ENCODE measurements at regions not wholly inside any gene's neighbourhood (a gene's known extent, or its start where the extent isn't known, plus 50 kb on each side); places are given as distances from the start of the nearest gene placed in this dataset.

DNA sequence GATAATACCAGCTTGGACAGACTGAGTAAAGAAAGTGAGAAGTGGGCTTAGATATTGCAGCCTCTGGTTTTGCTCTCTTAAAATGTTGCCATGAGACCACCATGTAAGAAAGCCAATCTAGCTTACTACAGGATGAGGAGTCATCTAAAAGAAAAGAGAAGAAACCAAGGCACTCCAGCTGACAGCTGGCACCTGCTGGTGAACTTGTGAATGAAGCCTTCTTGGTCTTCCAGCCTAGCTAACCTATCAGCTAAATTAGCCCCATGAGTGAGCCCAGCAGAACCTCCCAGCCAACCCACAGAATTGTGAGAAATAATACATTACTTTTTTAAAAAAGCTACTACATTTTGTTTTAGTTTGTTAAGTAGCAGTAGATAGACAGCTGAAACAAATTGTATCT is 154.5 kb upstream of the QRFPR start:
- in situ Hi-C loops (cut with MboI; ENCODE audit: low pct_unique_long_range_greater_than_20kb, low sequenced_read_pairs): no loop called here
- DNase-seq: no peak

DNA sequence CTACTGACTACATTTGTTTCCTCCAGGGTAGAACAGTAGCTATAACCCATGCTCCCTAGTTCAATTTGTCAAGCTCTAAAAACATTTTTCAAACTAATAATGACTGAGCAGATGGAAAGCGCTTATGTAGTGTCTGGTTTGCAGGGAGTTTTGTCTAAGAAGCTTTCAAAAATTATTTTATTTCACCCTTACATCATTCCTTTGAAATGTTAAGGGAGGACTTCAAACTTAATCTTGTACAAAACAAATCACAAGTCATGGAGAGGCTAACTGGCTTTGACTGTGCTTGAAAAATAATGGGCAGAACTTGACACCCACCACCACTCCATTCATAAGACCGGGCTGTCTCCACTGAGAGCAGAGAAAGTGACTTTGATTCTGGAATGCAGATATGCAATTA is 153.4 kb upstream of the QRFPR start:
- in situ Hi-C loops (cut with MboI; ENCODE audit: low pct_unique_long_range_greater_than_20kb, low sequenced_read_pairs): no loop called here

DNA sequence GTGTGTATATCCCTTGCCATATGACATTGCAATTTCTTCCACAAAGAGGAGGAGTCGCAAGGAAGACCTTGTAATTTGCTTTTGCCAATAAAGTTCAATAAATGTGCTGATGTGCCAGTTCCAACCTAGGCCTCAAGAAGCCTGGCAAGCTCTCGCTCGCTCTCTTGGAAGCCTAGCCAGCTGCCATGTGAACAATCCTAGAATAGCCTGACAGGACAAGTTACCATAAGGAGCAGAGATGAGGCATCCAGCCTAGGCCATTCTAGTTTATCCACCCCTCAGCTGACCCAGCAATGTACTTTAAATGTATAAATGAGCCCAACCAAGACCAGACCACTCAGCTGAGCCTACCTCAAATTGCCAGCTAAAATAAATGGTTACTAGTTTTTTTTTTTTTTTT is 145.7 kb upstream of the QRFPR start:
- DNase-seq: no peak
- in situ Hi-C loops (cut with MboI; ENCODE audit: low pct_unique_long_range_greater_than_20kb, low sequenced_read_pairs): no loop called here

More for the DNA sequence above, 153.4 kb upstream of the QRFPR start:
- DNase-seq: no peak

DNA sequence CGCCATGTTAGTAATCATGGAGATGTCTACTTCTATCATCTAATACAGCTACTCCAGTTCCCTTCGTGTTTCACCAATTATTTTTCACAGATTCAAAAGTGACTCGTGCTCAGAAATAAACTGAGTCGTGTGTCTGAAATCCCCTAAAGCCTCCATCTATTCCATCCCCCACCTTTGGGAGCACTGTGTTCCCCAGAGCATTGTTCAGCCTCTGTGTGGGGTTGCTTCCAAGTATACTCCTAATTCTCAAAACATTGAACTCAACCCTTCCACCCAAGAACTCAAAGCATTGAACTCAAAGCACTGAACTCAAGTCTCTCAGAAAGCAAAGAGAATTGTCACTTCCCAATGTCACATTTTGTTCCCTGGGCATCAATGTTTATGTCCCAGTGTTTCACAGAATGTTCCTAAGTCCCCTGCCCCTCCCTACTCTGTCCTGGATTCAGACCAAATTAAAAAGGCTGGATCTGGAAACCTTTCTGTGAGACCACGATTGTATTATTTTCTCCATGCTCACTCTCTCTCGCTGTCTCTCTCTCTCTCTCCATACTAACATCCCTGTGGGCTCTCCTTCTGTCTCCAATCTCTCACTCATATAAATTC is 138.5 kb upstream of the QRFPR start:
- DNase-seq: no peak
- in situ Hi-C loops (cut with MboI; ENCODE audit: low pct_unique_long_range_greater_than_20kb, low sequenced_read_pairs): no loop called here

DNA sequence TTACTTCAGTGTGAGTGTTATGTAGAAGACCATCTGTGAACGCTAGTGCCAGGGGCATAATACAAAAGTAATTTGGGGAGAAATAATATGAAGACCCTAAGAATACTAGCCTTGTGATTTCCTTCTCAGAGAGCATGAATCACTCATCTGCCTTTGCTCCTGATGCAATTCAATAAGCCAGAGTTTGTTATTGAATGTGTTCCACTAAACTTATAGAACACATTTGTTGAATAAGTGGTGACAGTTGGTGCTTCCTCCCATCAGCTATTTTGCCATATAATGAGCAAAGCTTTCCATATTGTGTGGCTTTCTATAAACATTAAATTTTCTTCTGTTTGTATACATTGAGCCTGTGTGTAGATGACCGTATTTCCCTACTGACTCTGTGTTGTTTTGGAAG is 136.4 kb upstream of the QRFPR start:
- in situ Hi-C loops (cut with MboI; ENCODE audit: low pct_unique_long_range_greater_than_20kb, low sequenced_read_pairs): no loop called here

DNA sequence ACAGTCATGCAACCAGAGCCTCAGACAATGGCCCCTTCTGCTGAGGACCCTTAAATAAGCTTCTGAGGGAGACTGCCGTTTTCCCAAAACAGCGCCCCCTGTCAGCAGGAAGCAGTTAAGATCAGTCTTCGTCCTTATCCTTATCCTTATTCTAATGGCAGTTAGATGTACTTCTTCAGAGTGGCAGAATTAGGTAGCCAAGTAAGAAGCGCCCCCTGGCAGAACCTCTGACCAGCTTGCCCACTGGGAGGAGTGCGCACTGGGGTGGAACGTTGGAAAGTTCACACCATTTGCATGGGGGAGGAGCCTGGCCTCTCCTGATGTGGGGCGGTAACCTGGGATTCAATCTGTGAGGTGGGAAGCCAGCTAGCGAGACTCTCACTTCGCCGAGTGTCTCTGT is 133.6 kb upstream of the QRFPR start:
- no peak for DNase-seq
- in situ Hi-C loops (cut with MboI; ENCODE audit: low pct_unique_long_range_greater_than_20kb, low sequenced_read_pairs): no loop called here

More for the DNA sequence above, 136.4 kb upstream of the QRFPR start:
- no peak for DNase-seq

DNA sequence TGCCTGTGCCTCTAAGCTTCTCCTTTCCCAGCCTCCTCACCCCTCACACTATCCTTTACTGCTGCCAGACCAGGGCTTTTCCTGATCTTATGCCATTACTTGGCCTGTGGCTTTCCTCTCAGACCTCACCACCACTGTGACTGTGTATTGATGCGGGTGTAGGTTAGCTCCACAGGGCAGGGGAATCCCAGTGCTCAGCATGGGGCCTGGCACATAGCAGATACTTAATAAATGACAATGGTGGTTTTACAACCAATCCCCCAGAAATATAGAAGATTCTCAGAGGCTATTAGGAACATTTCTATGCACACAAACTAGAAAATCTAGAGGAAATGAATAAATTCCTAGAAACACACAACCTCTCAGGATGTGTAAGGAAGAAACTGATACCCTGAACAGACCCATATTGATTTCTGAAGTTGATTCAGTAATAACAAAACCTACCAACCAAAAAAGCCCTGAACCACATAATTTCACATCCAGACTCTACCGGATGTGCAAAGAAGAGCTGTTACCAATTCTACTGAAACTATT is 129.6 kb upstream of the QRFPR start:
- in situ Hi-C loops (cut with MboI; ENCODE audit: low pct_unique_long_range_greater_than_20kb, low sequenced_read_pairs): no loop called here
- DNase-seq: no peak

DNA sequence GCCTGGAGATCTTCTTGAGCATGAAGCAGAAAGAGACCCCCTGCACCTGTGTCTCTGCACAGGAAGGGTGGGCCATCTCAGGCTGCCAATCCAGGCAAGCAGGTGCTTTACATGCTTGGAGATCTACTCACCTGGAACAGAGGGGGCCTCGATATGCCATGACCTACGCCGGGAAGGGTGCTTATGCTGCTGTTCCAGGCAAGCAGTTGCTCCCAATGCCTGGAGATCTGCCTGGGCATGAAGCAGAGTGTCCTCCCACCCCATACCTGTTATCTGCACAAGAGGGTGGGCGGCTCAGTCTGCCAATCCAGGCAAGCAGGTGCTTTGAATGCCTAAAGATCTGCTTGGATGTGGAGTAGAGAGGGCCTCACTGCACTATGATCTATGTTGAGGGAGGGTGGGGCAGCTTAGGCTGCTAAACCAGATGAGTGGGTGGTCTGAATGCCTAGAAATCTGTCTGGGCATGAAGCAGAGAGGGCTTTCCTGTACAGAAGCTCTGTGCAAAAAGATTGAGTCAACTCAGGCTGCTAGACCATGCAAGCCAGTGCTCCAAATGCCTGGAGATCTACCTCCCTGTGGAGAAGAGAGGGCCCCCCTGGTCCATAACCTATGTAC is 104.5 kb upstream of the QRFPR start:
- in situ Hi-C loops (cut with MboI; ENCODE audit: low pct_unique_long_range_greater_than_20kb, low sequenced_read_pairs): no loop called here
- DNase-seq: no peak

DNA sequence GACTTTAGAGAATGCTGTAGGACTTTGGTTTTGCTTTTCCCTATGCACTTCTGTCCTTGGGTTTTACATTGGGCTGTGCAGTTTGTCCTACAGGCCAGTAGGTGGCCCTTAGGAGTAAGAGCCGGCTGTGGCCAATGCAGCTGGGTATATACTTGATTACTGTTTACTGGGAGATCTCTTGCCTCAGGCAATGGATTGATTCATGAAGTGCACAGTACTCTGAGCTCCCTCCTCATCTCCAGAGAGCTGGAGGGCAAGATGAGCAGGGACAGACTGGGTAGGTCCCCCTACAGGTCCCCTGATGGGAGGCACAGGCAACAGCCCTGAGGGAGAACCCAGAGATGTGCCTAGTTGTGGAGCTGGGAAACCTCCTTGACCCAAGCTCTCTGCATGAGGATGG is 103.8 kb upstream of the QRFPR start:
- peak; percentile 28 for DNase-seq
- in situ Hi-C loops (cut with MboI; ENCODE audit: low pct_unique_long_range_greater_than_20kb, low sequenced_read_pairs): no loop called here

DNA sequence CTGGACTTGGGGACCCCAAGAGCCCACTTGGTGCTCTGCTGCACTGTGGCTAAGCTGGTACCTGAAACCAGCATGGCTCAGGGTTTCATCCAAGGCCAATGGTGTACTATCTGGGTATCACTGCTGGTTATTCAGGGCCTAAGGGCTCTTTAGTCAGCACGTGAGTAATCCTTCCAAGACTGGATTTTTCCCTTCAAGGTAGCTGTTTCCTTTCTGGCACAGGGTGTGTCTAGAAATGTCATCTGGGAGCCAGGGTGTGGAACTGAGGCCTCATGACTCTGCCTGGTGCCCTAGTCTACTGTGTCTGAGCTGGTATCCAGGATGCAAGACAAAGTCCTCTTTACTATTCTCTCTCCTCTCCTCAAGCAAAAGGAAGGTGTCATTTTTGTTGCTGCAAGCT is 99.0 kb upstream of the QRFPR start:
- in situ Hi-C loops (cut with MboI; ENCODE audit: low pct_unique_long_range_greater_than_20kb, low sequenced_read_pairs): no loop called here
- no peak for DNase-seq

DNA sequence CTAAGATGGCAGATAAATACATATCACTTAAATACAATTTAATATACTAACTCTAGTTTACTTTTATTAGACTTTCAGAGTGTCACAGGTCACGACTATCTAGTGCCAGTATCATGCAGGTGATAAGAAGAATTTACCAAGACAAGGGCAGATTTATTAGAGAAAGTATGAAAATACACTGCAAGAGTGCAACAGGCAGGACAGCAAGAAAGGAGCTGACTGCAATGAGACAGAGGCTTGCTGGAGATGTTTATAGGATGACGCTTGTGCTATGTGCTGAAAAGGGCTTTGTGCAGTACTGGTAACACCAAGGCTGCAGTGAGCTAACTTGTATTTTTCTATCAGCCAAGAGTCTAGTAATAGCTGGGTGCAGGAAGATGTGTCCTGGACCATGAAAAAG is 96.7 kb upstream of the QRFPR start:
- DNase-seq: no peak
- in situ Hi-C loops (cut with MboI; ENCODE audit: low pct_unique_long_range_greater_than_20kb, low sequenced_read_pairs): no loop called here

DNA sequence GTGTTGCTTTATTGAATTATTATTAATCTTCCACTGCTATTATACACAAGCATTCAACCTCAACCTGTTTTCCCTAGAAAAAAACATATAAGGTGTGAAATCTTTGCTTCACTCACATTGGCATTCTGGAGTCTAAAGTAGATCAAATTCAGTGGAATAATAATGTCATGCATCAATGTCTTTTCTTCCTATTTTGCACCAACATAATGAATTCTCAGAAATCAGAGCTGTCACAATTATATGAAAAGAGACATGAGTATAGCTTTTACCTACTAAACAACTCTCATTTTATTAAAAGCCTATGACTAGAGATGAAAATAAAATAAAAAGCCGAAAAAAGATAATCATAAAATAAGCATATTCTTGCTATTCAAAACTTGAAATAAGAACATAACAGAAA is 96.3 kb upstream of the QRFPR start:
- DNase-seq: no peak
- in situ Hi-C loops (cut with MboI; ENCODE audit: low pct_unique_long_range_greater_than_20kb, low sequenced_read_pairs): no loop called here

DNA sequence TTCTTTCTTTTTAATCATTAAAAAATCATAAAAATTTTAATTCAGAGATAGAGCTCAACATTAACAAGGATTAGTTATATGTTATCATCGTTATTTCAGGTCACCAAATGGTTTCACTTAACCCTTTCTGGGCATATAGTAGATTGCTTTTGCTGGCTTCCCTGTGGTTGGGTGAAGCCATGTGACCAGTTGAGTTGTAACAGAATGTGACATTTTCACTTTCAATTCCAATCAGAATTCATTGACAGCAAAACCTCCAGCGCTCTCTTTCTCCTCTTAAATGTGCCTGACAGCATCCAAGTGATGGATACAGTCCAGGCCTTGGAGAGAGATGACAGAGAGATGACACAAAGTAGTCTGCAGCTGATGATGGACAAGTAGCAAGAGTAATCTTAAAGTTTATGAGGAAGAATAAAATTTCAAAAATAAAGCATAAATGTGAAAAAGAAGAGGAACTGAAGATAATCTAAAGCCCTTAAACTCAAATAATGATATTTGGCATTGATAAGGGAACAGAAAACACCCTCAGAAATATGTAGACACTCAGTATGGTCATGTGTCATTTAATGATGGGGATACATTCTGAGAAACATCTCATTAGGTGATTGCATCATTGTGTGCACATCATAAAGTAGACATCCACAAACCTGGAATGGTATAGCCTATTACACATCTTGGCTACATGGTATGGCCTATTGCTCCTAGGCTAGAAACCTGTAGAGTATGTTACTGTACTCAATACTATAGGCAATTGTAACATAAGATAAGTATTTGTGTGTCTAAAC is 92.3 kb upstream of the QRFPR start:
- in situ Hi-C loops (cut with MboI; ENCODE audit: low pct_unique_long_range_greater_than_20kb, low sequenced_read_pairs): no loop called here
- no peak for DNase-seq

DNA sequence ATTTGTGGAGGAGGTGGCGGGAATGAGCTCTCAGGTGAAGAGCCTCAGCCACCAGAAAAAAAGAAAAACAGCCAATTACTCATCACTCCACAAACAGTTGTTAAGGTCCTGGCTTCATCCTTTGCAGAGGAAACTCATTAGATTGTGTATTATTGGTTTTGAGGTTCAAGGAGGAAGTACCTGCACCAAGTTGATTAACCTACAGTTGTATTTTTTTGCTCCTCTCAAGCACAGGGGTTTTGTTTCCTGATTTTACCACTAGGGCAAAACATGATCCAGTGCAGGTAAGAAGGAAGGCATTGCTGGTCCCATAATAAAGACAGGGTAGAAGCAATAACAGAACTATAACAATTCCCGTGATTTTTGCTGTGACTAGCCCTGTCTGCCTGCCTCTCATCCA is 84.0 kb upstream of the QRFPR start:
- in situ Hi-C loops (cut with MboI; ENCODE audit: low pct_unique_long_range_greater_than_20kb, low sequenced_read_pairs): no loop called here
- DNase-seq: no peak

DNA sequence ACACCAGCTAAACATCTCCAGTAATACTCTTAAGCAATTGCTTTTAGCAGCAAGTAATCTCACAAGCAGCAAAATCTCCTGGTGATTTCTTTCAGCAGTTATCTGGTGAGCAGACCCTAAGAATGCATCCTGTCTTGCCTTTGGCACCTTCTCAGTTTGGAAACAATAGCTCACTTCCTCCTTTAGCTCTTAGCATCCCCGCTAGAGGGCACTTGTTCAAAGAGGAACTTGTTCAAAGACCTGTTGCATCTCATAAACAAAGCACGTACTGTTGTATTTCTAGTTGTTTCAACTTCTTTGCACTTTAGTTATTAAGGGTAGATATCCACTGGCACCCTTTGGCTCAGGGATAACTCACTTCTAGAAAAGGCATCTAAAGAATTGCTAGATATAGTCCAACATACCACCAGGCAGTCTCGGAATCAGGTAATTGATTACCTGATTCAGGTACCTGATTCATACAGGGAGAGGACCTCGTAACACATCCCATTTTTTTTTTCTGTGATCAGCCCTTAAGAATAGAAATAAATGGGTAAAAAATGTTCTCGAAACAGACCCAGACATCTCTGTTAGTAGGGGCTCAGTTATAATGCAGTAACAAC is 81.9 kb upstream of the QRFPR start:
- DNase-seq: peak; percentile 53
- in situ Hi-C loops (cut with MboI; ENCODE audit: low pct_unique_long_range_greater_than_20kb, low sequenced_read_pairs): no loop called here

DNA sequence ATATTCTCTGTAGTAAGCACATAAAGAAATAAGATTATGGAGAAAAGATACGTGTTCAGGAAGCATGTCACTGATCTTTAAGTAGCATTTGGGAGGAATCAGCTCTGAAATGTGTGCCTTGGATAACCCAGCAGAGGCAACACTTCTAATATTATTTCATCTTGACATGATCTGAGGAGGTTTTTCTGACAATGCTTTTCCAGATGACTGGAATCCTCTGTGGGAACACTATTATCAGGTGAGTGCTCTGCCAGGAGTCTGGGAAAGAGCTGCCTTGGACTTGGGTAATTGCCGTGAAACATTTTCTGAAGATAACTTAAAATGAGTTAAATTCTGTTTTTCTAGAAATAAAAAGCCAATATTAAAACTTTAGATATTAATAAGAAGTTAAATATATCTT is 78.2 kb upstream of the QRFPR start:
- no peak for DNase-seq
- in situ Hi-C loops (cut with MboI; ENCODE audit: low pct_unique_long_range_greater_than_20kb, low sequenced_read_pairs): no loop called here

DNA sequence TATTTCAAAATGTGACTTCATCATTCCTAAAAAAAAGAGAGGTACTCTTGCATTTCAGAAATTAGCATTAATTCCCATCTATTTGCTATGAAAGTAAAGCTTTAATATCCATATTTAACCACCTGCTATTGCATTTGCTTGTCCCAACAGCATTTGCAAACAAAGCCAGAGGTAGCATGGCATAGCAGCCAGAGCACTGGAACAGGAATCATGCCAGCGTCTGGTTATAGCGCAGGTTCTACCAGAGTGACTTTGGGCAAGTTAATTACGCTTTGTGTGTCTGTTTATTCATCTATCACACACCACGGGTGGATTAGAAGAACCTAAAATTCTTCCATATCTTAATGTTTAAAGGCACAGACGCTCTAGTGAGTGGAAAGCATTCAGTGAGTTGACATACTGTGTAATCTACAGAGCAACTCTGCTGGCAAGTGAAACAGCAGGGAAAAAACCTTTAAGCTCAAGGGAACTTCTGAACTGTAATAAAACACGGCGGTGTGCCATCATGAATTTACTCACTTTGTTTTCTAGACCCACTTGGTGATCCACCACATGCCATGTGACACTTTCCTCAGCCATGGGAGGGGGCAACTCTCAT is 76.6 kb upstream of the QRFPR start:
- in situ Hi-C loops (cut with MboI; ENCODE audit: low pct_unique_long_range_greater_than_20kb, low sequenced_read_pairs): no loop called here
- DNase-seq: no peak

DNA sequence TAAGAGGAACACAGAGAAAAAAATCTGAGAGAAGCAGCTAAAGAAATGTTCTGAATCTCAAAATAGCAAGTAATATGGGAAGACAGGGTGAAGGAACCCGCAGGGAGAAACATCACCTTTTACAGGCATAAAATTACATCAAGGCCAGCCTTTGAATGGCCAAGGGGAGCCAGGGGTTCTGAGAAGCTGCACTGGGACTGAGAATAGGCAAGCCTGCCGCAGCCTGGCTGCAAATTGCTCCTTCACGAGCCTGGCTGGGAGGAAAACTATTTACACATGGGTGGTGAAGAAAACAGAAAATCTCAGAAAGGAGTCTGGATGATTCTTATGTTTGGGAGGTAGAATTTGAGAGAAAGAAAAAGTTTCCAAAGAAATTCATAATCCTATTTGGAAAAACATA is 74.5 kb upstream of the QRFPR start:
- DNase-seq: no peak
- in situ Hi-C loops (cut with MboI; ENCODE audit: low pct_unique_long_range_greater_than_20kb, low sequenced_read_pairs): no loop called here

DNA sequence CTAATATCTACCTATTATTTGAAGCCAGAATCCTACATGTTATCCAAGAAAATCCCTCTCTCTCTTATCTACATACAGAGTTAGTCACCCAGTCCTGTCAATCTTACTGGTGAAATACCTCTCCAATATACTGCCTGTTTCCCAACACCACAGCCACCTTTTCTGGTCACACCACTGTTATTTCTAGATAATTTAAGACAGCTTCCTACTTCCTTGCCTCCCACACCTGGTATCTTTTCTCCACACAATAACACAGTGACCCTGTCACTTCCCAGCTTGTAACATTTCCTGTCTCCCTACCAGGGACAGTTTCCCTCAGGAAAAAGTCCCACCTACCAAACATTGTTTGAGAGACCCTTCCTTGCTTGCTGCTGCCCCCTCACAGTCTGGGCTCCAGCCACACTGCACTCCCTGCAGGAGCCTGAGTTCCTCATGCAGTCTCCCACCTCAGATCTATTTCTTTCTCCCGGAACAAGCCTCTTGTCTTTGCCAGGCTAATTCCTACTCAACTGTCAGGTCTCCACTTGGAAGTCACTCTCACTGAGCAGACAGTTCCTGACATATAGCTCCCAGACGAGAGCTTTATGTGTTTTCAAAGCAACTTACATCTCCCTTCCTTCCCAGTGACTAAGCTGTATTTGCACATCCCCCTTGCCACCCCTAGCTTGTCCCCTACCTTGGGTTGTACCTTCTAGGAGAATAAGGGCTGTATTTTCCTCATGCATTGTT is 73.6 kb upstream of the QRFPR start:
- in situ Hi-C loops (cut with MboI; ENCODE audit: low pct_unique_long_range_greater_than_20kb, low sequenced_read_pairs): no loop called here
- DNase-seq: no peak
